Stimulated activated CD4-positive, alpha-beta T cell treated with anti-CD3 and anti-CD28 coated beads, Interleukin-1b, Interleukin-23, amount 100 ng/mL, for 4 hours (primary cell): ENCODE measurements at regions not wholly inside any gene's neighbourhood (a gene's known extent, or its start where the extent isn't known, plus 50 kb on each side); places are given as distances from the start of the nearest gene placed in this dataset.

Source experiments
- DNase-seq, 2 donors: peaks; one replicate each; pipeline ENCODE4 v3.0.0-alpha.2; 2020; ENCODE audit warnings: low read depth in 2 of 2

GRCh38 chr14:104370256-104370870 is 209.2 kb upstream of the C14orf180 start:
- DNase-seq: no peak

- DNase-seq: no peak
Measured at GRCh38 chr14:104371031-104371430, 208.5 kb upstream of the C14orf180 start.

GRCh38 chr14:104371917-104372316 is 207.6 kb upstream of the C14orf180 start:
- DNase-seq: no peak

- DNase-seq: no peak
Measured at GRCh38 chr14:104372390-104373054, 207.0 kb upstream of the C14orf180 start.

- DNase-seq: no peak
Measured at GRCh38 chr14:104373055-104373854, 206.3 kb upstream of the C14orf180 start.

GRCh38 chr14:104373855-104374717 is 205.5 kb upstream of the C14orf180 start:
- no peak for DNase-seq

- no peak for DNase-seq
Measured at GRCh38 chr14:104374718-104375080, 204.9 kb upstream of the C14orf180 start.

- no peak for DNase-seq
Measured at GRCh38 chr14:104375551-104376201, 203.9 kb upstream of the C14orf180 start.

GRCh38 chr14:104376202-104377140 is 203.1 kb upstream of the C14orf180 start:
- DNase-seq: no peak

GRCh38 chr14:104377256-104377655 is 202.3 kb upstream of the C14orf180 start:
- DNase-seq: no peak

GRCh38 chr14:104378698-104379113 is 200.9 kb upstream of the C14orf180 start:
- no peak for DNase-seq

GRCh38 chr14:104382361-104383087 is 197.0 kb upstream of the C14orf180 start:
- no peak for DNase-seq

- no peak for DNase-seq
Measured at GRCh38 chr14:104383088-104383995, 196.2 kb upstream of the C14orf180 start.

- DNase-seq: no peak
Measured at GRCh38 chr14:104383996-104384775, 195.4 kb upstream of the C14orf180 start.

- DNase-seq: no peak
Measured at GRCh38 chr14:104384776-104385071, 194.8 kb upstream of the C14orf180 start.

- DNase-seq: no peak
Measured at GRCh38 chr14:104385111-104385510, 194.5 kb upstream of the C14orf180 start.

- no peak for DNase-seq
Measured at GRCh38 chr14:104385531-104386101, 193.9 kb upstream of the C14orf180 start.
